Neural progenitor cell (in vitro differentiated cells): ENCODE measurements at regions not wholly inside any gene's neighbourhood (a gene's known extent, or its start where the extent isn't known, plus 50 kb on each side); places are given as distances from the start of the nearest gene placed in this dataset.
"Not testable (repeated sequence)": the region's sequence is repeated elsewhere in the genome, so short reads cannot be mapped to it uniquely, and the experiment has no call there.

Experiments used
- EZH2 ChIP-seq: fragments of 200-600 bp; sonication (generic); IDR thresholded peaks from 2 replicates; pipeline ENCODE4 v1.6.1; 2017; ENCODE audit warnings: antibody characterized with exemption, mild to moderate bottlenecking, moderate library complexity
- TF ChIP-seq, protein P1 (sequence below): fragments of 200-600 bp; sonication (generic); IDR thresholded peaks from 2 replicates; pipeline ENCODE4 v1.5.1; 2017; ENCODE audit warnings: antibody characterized with exemption, mild to moderate bottlenecking

DNA sequence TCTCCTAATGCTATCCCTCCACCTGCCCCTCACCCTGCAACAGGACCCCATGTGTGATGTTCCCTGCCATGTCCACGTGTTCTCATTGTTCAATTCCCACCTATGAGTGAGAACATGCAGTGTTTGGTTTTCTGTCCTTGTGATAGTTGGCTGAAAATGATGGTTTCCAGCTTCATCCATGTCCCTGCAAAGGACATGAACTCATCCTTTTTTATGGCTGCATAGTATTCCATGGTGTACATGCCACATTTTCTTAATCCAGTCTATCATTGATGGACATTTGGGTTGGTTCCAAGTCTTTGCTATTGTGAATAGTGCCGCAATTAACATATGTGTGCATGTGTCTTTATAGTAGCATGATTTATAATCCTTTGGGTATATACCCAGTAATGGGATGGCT, 62.3 kb upstream of the EDEM3 start:
- TF ChIP-seq, protein P1, sequence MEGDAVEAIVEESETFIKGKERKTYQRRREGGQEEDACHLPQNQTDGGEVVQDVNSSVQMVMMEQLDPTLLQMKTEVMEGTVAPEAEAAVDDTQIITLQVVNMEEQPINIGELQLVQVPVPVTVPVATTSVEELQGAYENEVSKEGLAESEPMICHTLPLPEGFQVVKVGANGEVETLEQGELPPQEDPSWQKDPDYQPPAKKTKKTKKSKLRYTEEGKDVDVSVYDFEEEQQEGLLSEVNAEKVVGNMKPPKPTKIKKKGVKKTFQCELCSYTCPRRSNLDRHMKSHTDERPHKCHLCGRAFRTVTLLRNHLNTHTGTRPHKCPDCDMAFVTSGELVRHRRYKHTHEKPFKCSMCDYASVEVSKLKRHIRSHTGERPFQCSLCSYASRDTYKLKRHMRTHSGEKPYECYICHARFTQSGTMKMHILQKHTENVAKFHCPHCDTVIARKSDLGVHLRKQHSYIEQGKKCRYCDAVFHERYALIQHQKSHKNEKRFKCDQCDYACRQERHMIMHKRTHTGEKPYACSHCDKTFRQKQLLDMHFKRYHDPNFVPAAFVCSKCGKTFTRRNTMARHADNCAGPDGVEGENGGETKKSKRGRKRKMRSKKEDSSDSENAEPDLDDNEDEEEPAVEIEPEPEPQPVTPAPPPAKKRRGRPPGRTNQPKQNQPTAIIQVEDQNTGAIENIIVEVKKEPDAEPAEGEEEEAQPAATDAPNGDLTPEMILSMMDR, result not testable (repeated sequence)
- TF ChIP-seq EZH2, result not testable (repeated sequence)
